NCI-H1694 treated with DMSO at 0.1 percent for 48 hours (cell line): ENCODE measurements at regions not wholly inside any gene's neighbourhood (a gene's known extent, or its start where the extent isn't known, plus 50 kb on each side); places are given as distances from the start of the nearest gene placed in this dataset.

Source experiments
- DNase-seq: peaks from one replicate; lab custom pipeline; 2025; lab: John Stamatoyannopoulos, UW

DNA sequence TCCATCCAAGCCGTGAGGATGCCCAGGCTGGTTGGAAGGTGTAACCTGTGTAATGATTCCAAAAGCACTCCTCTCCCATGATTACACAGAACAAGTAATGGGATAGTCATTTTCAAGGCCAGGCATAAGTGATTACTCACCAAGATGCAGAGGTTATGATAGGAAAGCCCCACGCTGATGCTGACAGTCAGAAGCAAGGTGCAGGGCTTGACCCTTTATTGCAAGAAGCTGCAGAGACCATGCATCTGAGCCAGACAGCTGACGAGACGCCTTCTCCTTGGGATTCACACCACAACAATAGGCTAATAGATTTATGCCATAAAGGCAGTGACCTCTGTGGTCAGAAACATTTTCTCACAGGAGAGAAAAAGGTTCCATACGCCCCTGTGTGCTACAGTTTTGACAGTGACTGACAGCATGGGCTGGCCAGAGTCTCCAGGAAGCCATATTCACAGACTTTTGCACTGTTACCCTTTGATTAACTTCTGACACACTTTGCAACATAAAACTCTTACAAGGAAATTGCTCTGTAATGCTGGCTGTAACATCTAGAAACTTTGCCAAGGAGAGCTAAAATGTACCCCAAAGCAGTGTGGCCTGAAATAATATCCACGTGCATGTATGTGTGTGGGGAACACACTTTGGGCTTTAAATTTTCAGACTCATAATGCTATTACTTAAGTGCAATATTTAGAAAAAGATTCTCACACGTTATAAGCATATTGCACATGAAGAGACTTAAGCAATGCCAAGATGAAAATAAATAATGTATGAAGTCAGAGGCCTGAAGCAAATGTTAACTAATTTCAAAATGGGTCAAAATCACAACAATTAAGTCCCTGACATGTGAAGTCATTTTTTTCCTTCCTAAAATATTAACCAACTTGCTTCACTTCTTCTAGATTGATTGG is 1079.0 kb upstream of the TENM4 start:
- no peak for DNase-seq

DNA sequence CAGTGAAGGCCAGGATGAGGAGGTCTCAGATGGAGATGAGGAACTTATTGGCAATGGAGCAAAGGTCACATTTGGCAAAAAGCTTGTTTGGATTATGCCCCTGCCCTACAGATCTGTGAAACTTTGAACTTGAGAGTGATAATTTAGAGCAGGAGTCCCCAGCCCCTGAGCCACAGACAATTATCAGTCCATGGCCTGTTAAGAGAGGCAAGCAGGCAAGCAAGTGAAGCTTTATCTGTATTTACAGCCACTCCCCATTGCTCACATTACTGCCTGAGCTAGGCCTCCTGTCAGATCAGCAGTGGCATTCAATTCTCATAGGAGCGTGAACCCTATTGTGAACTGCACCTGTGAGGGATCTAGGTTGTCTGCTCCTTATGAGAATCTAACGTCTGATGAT is 1076.9 kb upstream of the TENM4 start:
- no peak for DNase-seq

- DNase-seq = no peak
These were observed 1074.3 kb upstream of the TENM4 start for GRCh38 chr11:80515097-80515496.

- DNase-seq = no peak
These were observed 1071.7 kb upstream of the TENM4 start for GRCh38 chr11:80512491-80512890.

DNA sequence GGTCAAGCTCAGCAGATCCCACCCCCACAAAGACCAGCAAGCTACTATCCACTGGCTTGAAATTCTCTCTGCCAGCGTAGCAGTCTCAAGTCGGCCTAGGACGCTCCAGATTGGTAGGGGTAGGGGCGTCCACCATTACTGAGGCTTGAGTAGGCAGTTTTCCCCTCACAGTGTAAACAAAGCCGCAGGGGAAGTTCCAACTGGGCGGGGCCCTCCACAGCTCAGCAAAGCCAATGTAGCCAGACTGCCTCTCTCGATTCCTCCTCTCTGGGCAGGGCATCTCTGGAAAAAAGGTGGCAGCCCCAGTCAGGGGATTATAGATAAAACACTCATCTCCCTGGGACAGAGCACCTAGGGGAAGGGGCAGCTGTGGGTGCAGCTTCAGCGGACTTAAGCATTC is 1064.9 kb upstream of the TENM4 start:
- no peak for DNase-seq

DNA sequence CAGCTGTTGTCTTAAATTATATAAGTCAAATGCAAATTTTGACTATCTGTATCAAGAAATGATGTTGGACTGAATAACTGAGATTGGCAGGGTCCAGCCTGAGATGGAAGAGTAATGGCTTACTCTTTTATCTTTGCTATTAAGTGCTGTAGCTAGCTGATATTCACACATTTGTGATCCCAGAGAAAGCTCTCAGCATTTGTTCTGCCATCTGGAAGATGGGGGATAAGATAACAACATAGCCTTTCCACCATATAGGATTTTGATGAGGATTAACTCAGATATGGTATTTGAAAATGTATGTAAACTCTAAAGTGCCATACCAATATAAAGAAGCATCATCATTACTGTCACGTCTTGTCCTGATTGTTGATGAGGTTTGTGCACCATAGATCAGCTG is 1063.2 kb upstream of the TENM4 start:
- DNase-seq = no peak

- DNase-seq = no peak
These were observed 1061.7 kb upstream of the TENM4 start for GRCh38 chr11:80502511-80502910.

DNA sequence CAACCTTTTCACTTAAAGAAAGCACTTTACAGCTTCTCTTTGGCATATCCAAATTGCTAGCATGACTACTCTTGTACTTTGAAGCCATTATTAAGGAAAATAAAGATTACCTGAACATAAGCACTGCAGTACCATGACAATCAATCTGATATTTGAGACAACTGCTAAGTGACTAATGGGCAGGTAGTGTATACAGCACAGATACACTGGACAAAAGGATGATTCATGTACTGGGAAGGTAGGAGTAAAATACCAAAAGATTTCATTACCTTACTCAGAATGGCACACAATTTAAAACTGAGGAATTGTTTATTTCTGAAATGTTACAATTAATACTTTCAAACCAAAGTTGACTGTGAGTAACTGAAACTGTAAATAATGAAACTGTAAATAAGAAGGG is 1054.3 kb upstream of the TENM4 start:
- DNase-seq = no peak

DNA sequence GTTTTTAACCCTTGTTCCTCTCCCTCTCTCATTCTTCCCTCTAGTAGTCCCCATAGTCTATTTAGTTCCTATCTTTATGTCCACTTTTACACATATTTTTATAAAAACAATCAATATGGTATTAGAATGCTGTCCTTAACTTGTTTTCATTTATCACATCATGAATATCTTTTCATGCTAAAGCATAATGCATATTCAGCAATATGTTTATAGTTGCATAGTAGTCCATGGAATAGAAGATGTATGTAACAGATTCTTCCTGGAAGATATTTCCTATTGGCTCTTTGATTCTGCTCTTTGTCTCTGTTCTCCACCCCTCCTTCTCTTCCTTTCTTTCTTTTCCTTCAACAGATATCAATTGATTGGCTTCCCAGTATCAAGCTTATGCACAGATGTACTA is 1047.1 kb upstream of the TENM4 start:
- DNase-seq = no peak

- no peak for DNase-seq
These were observed 1045.8 kb upstream of the TENM4 start for GRCh38 chr11:80486678-80487077.

DNA sequence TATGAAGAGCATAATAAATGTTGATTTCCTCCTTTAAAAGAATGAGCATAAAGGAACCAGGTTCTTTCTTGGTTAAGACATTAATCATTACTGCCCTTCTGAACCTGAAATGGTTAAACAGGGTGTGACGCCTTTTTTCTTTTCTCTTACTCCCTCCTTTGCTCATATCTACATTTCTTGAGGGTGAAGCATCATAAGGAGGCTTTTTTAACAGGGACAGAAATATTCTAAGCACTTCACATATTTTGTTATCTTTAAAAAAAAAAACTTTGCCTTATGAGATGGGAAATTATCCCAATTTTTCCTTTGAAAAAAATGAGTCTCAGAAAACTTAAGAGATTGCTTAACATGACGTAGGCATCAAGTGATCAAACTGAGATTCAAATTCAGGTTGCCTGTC is 1036.3 kb upstream of the TENM4 start:
- no peak for DNase-seq

GRCh38 chr11:80473562-80473961 is 1032.7 kb upstream of the TENM4 start:
- no peak for DNase-seq

DNA sequence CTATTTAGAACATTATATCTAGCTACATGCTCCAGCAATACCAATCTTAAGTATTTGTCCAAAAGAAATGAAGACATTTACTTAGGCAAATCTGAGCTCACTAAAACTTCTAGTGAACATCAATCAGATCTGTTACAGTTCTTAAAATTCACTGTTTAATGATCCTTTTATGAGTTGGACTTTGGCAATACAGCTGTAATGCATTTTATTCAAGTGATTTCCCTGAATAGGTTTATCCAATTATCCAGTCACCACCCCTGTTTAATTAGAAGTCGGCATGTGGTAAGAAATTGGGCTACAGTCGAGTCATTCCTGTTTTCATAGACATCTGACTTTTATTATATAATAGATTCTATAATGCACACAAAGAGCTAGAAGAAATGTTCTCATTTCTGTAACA is 1029.0 kb upstream of the TENM4 start:
- no peak for DNase-seq

DNA sequence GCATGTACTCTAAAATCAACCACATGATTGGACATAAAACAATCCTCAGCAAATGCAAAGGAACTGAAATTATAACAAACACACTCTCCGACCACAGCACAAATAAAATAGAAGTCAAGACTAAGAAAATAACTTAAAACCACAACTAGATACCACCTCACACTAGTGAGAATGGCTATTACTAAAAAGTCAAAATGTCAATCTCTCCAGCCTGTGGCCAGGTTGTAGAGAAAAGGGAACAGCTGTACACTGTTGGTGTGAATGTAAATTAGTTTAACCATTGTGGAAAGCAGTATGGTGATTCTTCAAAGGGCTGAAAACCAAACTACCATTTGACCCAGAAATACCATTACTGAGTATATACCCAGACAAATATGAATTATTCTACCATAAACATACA is 1025.7 kb upstream of the TENM4 start:
- DNase-seq = no peak

- DNase-seq = no peak
These were observed 1021.4 kb upstream of the TENM4 start for GRCh38 chr11:80462211-80462610.

DNA sequence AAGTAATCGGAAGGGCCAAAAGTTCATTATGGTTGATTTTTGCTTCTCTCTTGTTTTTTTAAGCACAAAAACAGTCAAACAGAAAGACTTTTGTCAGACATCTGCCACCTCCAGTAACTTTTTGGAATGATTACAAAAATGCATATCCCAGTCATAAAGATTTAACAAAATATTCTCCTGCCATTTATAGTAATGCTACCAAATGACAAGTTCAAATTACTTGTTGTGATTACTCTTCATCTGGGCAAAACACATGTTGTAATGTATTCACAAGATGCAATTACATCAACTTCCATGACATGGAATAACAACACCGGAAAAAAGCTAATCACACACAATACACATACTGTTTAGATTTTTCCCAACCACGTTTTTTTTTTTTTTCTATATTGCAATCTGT is 1017.5 kb upstream of the TENM4 start:
- peak; percentile 45 for DNase-seq

GRCh38 chr11:80457823-80458222 is 1017.0 kb upstream of the TENM4 start:
- no peak for DNase-seq

DNA sequence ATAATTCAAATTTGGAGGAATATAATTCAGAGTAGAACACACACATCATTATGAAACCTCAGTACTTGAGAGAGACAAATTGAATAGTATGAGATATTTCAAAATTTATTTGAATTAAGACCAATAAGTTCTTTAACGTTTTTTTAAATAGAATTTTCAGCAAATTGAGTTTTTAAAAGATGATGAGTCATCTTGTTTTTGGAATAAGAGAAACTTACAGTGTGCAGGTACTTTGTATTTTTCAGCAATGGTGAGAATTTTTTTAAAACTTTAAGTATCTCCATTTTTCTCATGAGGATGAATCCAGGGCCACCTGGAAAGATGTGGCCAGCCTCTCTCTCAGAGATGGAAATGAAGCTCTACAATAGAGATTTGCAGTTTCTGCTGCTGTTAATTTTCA is 1015.0 kb upstream of the TENM4 start:
- DNase-seq = no peak

- no peak for DNase-seq
These were observed 1010.3 kb upstream of the TENM4 start for GRCh38 chr11:80451105-80451504.

DNA sequence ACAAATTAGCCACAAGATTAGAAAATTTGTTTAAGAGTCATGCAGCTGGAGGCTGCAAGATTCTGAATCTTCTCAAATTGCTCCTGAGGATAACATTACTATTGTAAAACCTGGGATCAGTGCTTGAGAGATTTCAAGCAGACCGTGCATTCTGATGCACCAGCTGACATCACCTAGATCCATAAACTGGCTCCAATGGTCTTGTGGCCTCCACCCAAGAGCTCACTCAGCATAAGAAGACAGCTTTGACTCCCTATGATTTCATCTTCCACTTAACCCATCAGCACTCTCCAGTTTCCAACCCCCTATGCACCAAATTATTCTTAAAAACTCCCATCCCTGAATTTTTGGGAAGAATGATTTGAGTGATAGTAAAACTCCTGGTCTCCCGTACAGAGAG is 1007.9 kb upstream of the TENM4 start:
- DNase-seq = no peak

DNA sequence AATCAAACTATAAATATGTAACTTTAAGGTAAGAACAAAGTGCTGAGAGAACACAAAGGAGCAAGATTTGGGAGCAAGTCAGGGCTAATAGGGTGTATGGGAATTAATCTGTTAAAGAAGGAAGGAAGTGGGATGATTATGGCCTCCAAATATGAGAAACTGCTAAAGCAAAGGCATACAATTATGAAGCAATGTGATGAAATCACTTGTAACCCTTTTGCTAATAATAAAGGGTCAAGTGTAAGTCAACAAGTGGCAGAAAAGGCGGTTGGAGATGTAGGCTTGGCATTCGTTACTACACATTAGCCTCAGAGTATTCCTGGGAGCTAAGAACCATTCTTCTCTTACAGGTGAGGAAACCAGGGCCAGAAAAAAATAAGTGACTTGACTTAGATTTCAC is 1002.3 kb upstream of the TENM4 start:
- no peak for DNase-seq

- DNase-seq = no peak
These were observed 1001.0 kb upstream of the TENM4 start for GRCh38 chr11:80441821-80442220.

DNA sequence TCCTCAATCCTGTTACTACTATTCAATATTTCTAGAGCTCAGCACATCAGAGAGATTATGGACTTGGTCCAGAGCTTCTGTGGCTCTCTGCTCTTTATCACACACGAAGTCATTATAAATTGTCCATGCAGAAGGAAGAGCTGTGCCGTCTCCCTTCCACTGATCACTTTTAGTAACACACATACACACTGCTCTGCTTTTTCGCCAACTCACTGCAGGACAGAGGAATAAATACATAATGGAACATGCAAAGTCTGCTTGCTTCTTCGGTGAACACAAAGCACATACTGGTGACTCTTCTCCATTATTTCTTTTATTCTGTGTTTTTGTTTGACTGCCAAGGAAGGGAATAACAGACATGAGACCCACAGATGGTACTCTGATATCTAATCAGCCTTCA is 1000.0 kb upstream of the TENM4 start:
- DNase-seq = no peak

GRCh38 chr11:80436547-80436946 is 995.7 kb upstream of the TENM4 start:
- DNase-seq = no peak
